Astrocyte of the spinal cord (primary cell): ENCODE measurements at regions not wholly inside any gene's neighbourhood (a gene's known extent, or its start where the extent isn't known, plus 50 kb on each side); places are given as distances from the start of the nearest gene placed in this dataset.
A peak's percentile ranks its signal among the peaks of the same experiment; 100 is the strongest.

Experiments
- DNase-seq: peaks from one replicate; pipeline ENCODE4 v3.0.0; 2011; ENCODE audit warnings: low read depth, low spot score
- H3K4me3 ChIP-seq: 2 replicates; pipeline ENCODE4 v1.5.1; 2011; ENCODE audit warnings: low read depth, mild to moderate bottlenecking, low read length, moderate library complexity
- CTCF ChIP-seq: IDR thresholded peaks from 2 replicates; pipeline ENCODE4 v1.5.1; 2012; ENCODE audit warnings: low read depth, mild to moderate bottlenecking, low read length, inconsistent platforms
- in situ Hi-C: cut with HindIII; loops from 2 replicates; pipeline ENCODE4 v1.10.0; 2017; ENCODE audit warnings: low sequenced_read_pairs

DNA sequence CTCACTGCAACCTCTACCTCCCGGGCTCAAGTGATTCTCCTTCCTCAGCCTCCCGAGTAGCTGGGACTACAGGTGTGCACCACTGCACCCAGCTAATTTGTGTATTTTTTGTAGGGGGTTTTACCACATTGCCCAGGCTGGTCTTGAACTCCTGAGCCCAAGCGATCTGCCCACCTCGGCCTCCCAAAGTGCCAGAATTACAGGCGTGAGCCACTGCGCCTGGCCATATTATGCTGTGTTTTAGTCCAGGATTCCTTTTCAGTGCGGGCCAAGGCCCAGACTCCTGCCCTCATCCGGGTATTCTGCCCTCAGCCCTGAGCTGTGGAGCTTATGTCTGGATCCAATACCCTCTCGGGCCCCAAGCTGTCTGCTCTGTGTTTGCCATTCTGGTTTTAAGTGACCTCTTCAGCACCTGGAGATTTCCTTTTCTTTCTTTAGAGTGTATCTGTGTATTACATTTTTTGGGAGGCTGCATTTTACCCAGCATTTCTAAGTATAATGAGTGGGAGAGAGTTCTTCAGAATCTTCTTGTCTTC, 114.9 kb downstream of the BUB3 start:
- in situ Hi-C loops, result no loop called here
- no peak overlapping the region for H3K4me3 ChIP-seq
- DNase-seq, result no peak
- TF ChIP-seq CTCF, result no peak

GRCh38 chr10:123269675-123270074, 115.5 kb downstream of the BUB3 start:
- DNase-seq, result no peak
- TF ChIP-seq CTCF, result no peak
- H3K4me3 ChIP-seq, result no peak overlapping the region
- in situ Hi-C loops, result no loop called here

DNA sequence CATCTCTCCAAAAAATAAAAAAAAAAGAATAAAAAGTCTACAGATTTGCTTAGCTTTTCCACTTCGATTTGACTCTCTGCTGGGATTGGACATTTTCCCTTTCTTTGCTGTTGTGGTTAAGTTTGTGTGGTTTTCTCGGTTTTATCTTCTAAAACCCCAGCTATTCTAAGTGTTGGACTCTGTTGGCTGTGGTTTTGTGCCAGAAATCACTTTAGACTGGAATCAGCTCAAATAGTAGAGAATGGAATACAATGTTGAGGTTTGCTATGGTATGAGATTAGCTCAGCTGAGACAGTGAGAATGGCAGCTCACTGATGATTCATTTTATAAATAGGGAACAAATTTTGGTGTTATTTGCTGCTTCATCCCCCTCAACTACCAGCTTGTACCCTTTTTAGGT, 116.0 kb downstream of the BUB3 start:
- H3K4me3 ChIP-seq, result no peak overlapping the region
- in situ Hi-C loops, result no loop called here
- no peak for TF ChIP-seq CTCF
- peak; percentile 83 for DNase-seq

DNA sequence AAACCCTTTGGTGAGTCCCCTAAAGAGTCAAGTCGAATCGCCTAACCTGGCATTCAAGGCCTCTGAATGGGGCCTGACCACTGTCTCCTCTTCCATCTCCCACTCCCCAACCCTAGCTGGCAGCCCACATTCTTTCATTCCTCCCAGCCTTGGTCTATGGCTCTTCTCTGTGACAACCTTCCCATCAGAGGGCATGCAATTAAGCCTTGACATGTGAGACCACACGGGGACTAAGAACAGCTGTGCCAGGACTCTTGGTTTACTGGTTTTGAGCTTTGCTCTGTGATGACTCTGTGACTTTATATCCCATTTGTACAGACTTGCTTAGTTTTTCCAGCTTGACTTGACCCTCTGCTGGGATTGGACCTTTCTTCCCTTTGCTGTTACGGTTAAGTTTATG, 116.6 kb downstream of the BUB3 start:
- TF ChIP-seq CTCF, result no peak
- H3K4me3 ChIP-seq, result no peak overlapping the region
- no peak for DNase-seq
- in situ Hi-C loops, result no loop called here

DNA sequence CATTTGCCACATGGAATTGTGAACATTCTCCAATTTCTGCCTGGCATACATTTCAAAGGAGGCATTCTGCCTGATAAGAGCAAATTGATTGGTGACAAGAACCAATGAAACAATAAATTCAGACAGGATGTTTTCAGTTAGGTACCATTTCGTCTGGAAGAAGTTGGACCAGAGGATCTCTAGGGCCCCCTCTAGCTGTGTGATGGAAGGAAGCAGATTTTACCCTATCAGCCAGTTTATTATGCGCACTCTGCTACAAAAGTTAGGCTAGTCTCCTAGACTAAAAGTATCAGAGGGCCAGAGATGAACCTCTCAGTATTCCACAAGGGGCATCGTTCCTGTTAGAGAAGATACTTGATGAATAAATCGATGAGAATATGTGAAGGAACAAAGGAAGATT, 118.0 kb downstream of the BUB3 start:
- H3K4me3 ChIP-seq, result no peak overlapping the region
- peak; percentile 25 for TF ChIP-seq CTCF
- in situ Hi-C loops, result no loop called here
- no peak for DNase-seq

GRCh38 chr10:123274306-123275135, 120.3 kb downstream of the BUB3 start:
- H3K4me3 ChIP-seq, result no peak overlapping the region
- in situ Hi-C loops, result no loop called here
- TF ChIP-seq CTCF, result no peak
- DNase-seq, result no peak
